Neural progenitor cell (in vitro differentiated cells): ENCODE measurements at regions not wholly inside any gene's neighbourhood (a gene's known extent, or its start where the extent isn't known, plus 50 kb on each side); places are given as distances from the start of the nearest gene placed in this dataset.

Experiments used
- DNase-seq: peaks from one replicate; pipeline ENCODE4 v3.0.0-alpha.2; 2016; ENCODE audit warnings: low spot score
- H2AFZ ChIP-seq: fragments of 200-600 bp; sonication (generic); replicated peaks from 2 replicates; pipeline ENCODE4 v1.6.1; 2016; ENCODE audit warnings: antibody characterized with exemption
- H3F3A ChIP-seq: fragments of 200-600 bp; sonication (generic); 2 replicates; pipeline ENCODE4 v1.6.1; 2016; ENCODE audit warnings: antibody characterized with exemption, low read depth
- H3K27ac ChIP-seq: fragments of 200-600 bp; sonication (generic); 2 replicates; pipeline ENCODE4 v1.5.1; 2016; ENCODE audit warnings: mild to moderate bottlenecking
- H3K27me3 ChIP-seq: fragments of 200-600 bp; sonication (generic); 2 replicates; pipeline ENCODE4 v1.6.1; 2016; ENCODE audit warnings: mild to moderate bottlenecking, moderate library complexity
- H3K36me3 ChIP-seq: fragments of 200-600 bp; sonication (generic); 2 replicates; pipeline ENCODE4 v1.5.1; 2016
- H3K4me1 ChIP-seq: fragments of 200-600 bp; sonication (generic); 2 replicates; pipeline ENCODE4 v1.6.1; 2016; ENCODE audit warnings: mixed run types
- H3K4me2 ChIP-seq: fragments of 200-600 bp; sonication (generic); 2 replicates; pipeline ENCODE4 v1.6.1; 2016
- H3K4me3 ChIP-seq: fragments of 200-600 bp; sonication (generic); 2 replicates; pipeline ENCODE4 v1.5.1; 2016
- H3K79me2 ChIP-seq: fragments of 200-600 bp; sonication (generic); 2 replicates; pipeline ENCODE4 v1.6.1; 2016; ENCODE audit warnings: low read depth
- H3K9ac ChIP-seq: fragments of 200-600 bp; sonication (generic); 2 replicates; pipeline ENCODE4 v1.6.1; 2016
- H3K9me3 ChIP-seq: fragments of 200-600 bp; sonication (generic); 2 replicates; pipeline ENCODE4 v1.5.1; 2016; ENCODE audit warnings: low read depth
- H4K20me1 ChIP-seq: fragments of 200-600 bp; sonication (generic); 2 replicates; pipeline ENCODE4 v1.6.1; 2016; ENCODE audit warnings: low read depth
- H3K27ac Mint-ChIP-seq: 3 replicates; pipeline ENCODE4 v1.8.0; 2021; ENCODE audit warnings: mixed read lengths
- H3K27me3 Mint-ChIP-seq: 2 replicates; pipeline ENCODE4 v1.8.0; 2022; ENCODE audit warnings: low read depth, mild to moderate bottlenecking, inconsistent platforms, moderate library complexity, mixed read lengths; ENCODE audit not compliant: insufficient read depth
- H3K36me3 Mint-ChIP-seq: 3 replicates; pipeline ENCODE4 v1.8.0; 2021; ENCODE audit warnings: mixed read lengths
- H3K4me1 Mint-ChIP-seq: 3 replicates; pipeline ENCODE4 v1.8.0; 2021; ENCODE audit warnings: mixed read lengths
- H3K4me3 Mint-ChIP-seq: 3 replicates; pipeline ENCODE4 v1.8.0; 2021; ENCODE audit warnings: mild to moderate bottlenecking, moderate library complexity, mixed read lengths
- H3K9me3 Mint-ChIP-seq: 3 replicates; pipeline ENCODE4 v1.8.0; 2020; ENCODE audit warnings: mixed read lengths
- CTCF ChIP-seq: fragments of 200-600 bp; sonication (generic); IDR thresholded peaks from 2 replicates; pipeline ENCODE4 v1.5.1; 2017; ENCODE audit warnings: antibody characterized with exemption, mild to moderate bottlenecking
- EZH2 ChIP-seq: fragments of 200-600 bp; sonication (generic); IDR thresholded peaks from 2 replicates; pipeline ENCODE4 v1.6.1; 2017; ENCODE audit warnings: antibody characterized with exemption, mild to moderate bottlenecking, moderate library complexity
- EZH2phosphoT487 ChIP-seq: fragments of 200-600 bp; sonication (generic); IDR thresholded peaks from 2 replicates; pipeline ENCODE4 v1.6.1; 2017; ENCODE audit warnings: antibody characterized with exemption

GRCh38 chr3:21979706-21980105, 228.7 kb upstream of the ZNF385D start:
- no peak overlapping the region for H3K9ac ChIP-seq
- no peaks in the 10 kb centered on the region for H3K9me3 ChIP-seq
- no peaks in the 10 kb centered on the region for H3K27me3 ChIP-seq
- no peak overlapping the region for H3K27ac ChIP-seq
- H3F3A ChIP-seq, result no peaks in the 10 kb centered on the region
- no peaks in the 10 kb centered on the region for H4K20me1 ChIP-seq
- no peaks in the 10 kb centered on the region for H3K4me1 ChIP-seq
- no peak overlapping the region for H2AFZ ChIP-seq
- H3K4me3 ChIP-seq, result no peak overlapping the region
- H3K79me2 ChIP-seq, result no peaks in the 10 kb centered on the region
- H3K36me3 ChIP-seq, result no peaks in the 10 kb centered on the region
- Mint-ChIP-seq H3K36me3 (no peaks in the 10 kb centered on the region), H3K4me3 (no peak overlapping the region), H3K27me3 (no peaks in the 10 kb centered on the region), H3K9me3 (peaks cover 5% of the 10 kb centered on the region), H3K4me1 (no peaks in the 10 kb centered on the region), H3K27ac (no peak overlapping the region)
- no peak overlapping the region for H3K4me2 ChIP-seq
- no peak for DNase-seq
- TF ChIP-seq EZH2phosphoT487 (no peak), CTCF (no peak), EZH2 (no peak)

DNA sequence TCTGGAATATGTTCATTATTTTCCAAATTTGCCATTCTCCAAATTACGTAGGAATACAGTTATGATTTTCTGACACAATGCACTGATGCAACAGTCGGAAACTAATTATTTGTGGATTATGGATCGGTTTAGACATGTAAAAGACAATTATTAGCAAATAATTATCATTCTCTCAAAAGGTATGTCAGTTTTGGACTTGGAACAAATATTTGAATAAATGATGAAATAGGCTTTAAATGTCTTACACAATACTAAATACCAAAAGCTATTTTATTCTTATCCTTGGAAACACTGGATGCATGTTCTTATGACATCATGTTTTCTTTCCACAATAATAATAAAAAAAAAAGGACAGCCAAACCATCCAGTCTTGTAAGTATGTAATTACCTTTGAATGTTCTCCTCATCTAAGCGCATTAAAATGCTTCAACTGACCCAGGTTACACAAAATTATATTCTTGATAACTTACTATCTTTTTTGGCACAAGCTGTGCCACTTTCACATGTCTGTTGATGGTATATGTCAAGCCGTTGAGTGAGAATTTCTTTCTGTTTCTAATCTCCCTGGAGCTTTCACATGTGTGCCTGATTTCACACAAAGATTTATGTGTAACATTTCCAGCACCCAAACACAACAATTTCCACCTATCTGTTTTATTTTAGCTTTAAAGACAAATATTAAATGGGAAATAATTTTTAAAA, 238.5 kb upstream of the ZNF385D start:
- H3K36me3 ChIP-seq, result no peaks in the 10 kb centered on the region
- no peak overlapping the region for H3K27ac ChIP-seq
- H3K27me3 ChIP-seq, result no peaks in the 10 kb centered on the region
- no peak overlapping the region for H3K9ac ChIP-seq
- no peak overlapping the region for H3K4me3 Mint-ChIP-seq
- DNase-seq, result no peak
- H3K4me1 ChIP-seq, result no peaks in the 10 kb centered on the region
- H3K36me3 Mint-ChIP-seq, result no peaks in the 10 kb centered on the region
- H3F3A ChIP-seq, result no peaks in the 10 kb centered on the region
- H3K79me2 ChIP-seq, result no peaks in the 10 kb centered on the region
- TF ChIP-seq EZH2 (no peak), EZH2phosphoT487 (no peak), CTCF (no peak)
- no peaks in the 10 kb centered on the region for H4K20me1 ChIP-seq
- no peak overlapping the region for H3K4me2 ChIP-seq
- no peak overlapping the region for H3K4me3 ChIP-seq
- H3K27ac Mint-ChIP-seq, result no peak overlapping the region
- no peaks in the 10 kb centered on the region for H3K4me1 Mint-ChIP-seq
- no peaks in the 10 kb centered on the region for H3K27me3 Mint-ChIP-seq
- no peaks in the 10 kb centered on the region for H3K9me3 Mint-ChIP-seq
- peaks cover 5% of the 10 kb centered on the region for H3K9me3 ChIP-seq
- H2AFZ ChIP-seq, result no peak overlapping the region

- Mint-ChIP-seq H3K27ac (no peak overlapping the region), H3K27me3 (no peaks in the 10 kb centered on the region), H3K4me1 (no peaks in the 10 kb centered on the region), H3K4me3 (no peak overlapping the region), H3K36me3 (no peaks in the 10 kb centered on the region), H3K9me3 (no peaks in the 10 kb centered on the region)
- no peak overlapping the region for H3K4me3 ChIP-seq
- TF ChIP-seq CTCF (no peak), EZH2 (no peak), EZH2phosphoT487 (no peak)
- no peaks in the 10 kb centered on the region for H3F3A ChIP-seq
- DNase-seq, result no peak
- peaks cover 5% of the 10 kb centered on the region for H3K9me3 ChIP-seq
- no peak overlapping the region for H3K27ac ChIP-seq
- no peak overlapping the region for H3K4me2 ChIP-seq
- no peak overlapping the region for H2AFZ ChIP-seq
- H4K20me1 ChIP-seq, result no peaks in the 10 kb centered on the region
- H3K4me1 ChIP-seq, result no peaks in the 10 kb centered on the region
- no peaks in the 10 kb centered on the region for H3K79me2 ChIP-seq
- no peaks in the 10 kb centered on the region for H3K36me3 ChIP-seq
- no peak overlapping the region for H3K9ac ChIP-seq
- no peaks in the 10 kb centered on the region for H3K27me3 ChIP-seq
These were observed 240.1 kb upstream of the ZNF385D start for GRCh38 chr3:21991061-21991460.
